ENCODE measurements at regions not wholly inside any gene's neighbourhood (a gene's known extent, or its start where the extent isn't known, plus 50 kb on each side); places are given as distances from the start of the nearest gene placed in this dataset.

DNA sequence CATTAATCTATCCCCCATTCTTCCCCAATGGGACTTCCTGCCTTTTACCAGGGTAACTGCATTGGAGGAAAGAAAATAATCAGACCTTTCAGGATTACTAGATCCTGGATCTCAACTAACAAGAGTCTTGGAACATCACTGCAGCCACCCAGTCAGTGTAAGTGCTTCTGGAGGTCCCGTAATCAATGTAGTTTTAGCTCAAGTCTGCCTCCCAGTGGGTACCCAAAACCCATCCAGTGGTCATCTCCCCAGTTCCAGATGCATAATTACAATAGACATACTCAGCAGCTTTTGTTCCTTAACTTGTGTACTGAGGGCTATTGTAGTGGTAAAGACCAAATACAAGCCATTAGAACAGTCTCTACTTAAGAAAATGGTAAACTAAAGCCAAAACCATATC is 319.1 kb downstream of the GPATCH2 start:
- DNase-seq (ENCODE audit: low read depth, low spot score) = no peak

DNA sequence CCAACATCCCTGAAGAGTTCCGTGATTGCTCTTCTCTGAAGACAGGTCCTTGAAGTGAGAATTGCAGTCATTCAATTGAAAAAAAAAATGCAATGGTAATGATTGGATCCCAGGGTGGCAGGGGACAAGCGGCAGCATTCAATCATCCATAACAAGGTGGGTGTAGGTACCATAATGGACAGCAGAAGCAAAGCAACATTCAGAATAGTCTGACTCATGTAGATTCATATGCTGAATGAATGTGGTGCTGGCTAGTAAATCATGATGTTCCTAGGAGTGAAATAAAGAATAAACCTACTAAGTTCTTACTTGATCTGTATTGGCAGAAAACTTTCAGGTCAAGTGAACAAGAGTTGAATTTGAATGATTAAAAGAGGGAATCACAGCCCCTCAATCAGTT is 319.6 kb downstream of the GPATCH2 start:
- no peak for DNase-seq (ENCODE audit: low read depth, low spot score)

DNA sequence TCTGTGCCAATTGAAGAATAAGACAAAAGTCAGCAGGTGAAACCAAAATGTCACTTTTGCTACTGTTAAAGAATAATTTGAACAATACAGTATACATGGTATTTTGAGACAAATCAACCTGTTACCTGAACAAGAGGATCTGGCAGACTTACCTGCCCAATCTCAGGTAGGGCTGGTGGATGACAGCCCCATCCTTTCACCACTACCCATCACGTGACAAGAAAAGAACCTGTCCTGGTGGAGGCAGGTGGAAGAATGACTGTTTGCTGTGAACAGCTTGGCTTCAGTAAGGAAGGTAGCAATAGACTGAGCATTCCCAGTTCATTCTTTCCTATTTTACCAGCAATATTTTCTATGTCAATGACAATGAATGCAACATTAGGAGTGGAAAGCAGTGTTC is 349.6 kb downstream of the GPATCH2 start:
- no peak for DNase-seq (ENCODE audit: low read depth, low spot score)

DNA sequence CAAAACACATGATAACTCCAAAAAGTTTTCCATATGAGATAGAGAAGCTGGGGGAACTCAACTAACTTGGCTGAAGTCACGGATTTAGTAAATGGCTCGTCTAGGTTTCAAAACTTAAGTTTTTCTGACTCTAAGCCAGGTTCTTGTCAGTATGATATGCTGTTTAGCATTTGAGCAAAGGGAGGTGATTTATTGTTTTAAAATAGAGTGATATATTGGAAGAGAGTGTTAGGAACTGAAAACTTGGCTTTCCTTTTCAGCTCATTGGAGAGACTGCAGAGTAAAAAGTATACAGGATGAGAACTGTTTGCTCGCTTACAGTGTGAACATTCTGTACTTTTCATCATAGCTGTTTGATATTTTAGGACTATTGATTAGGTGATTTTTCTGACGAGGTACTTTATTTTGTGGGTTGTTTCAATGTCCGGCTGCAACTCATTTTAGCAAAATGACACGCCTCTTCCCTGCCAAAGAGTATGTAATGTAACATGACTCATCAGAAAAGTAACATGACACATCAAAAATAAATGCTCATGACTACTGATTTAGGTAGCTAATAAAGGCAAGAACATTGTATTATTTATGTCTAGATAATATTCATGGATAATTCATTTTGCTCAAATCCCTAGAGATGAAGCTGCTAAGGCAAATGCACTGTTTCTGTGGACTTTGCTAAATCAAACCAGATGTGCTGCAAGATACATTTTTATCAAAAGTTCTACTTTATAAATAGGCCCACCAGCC is 355.1 kb downstream of the GPATCH2 start:
- DNase-seq (ENCODE audit: low read depth, low spot score) = peak; percentile 25

DNA sequence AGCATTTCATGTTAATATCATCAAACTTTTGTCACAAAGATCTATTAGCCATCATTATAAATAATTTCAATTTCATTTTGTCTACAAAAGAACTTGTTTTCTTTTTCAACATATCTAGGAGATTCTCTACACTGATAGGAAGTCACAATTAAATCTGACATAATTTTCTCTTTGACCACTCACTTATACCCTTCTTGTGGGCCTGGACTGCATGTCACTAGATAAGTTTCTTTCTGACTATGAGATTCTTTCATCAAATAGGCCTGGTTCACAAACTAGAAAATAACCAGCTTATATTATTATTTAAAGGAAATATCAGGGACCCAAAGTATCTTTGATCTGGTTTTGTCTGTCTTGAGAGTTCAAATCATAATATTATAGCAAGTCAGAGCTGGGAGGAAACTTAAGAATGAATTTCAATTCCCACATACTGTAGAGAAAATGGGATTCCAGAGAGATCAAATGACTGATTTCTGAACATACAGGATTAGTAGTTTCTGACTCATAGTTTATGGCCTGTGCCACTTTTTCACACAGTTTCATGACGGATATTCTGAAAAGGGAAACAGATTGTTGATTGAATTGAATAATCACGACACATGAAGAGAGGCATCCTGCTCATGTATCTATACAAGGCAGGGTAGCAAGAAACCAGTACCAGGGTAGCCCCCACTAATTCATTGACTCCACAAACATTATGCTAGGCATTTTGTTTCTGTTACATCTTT is 355.8 kb downstream of the GPATCH2 start:
- no peak for DNase-seq (ENCODE audit: low read depth, low spot score)

GRCh38 chr1:217274416-217274815 is 356.5 kb downstream of the GPATCH2 start:
- no peak for DNase-seq (ENCODE audit: low read depth, low spot score)

DNA sequence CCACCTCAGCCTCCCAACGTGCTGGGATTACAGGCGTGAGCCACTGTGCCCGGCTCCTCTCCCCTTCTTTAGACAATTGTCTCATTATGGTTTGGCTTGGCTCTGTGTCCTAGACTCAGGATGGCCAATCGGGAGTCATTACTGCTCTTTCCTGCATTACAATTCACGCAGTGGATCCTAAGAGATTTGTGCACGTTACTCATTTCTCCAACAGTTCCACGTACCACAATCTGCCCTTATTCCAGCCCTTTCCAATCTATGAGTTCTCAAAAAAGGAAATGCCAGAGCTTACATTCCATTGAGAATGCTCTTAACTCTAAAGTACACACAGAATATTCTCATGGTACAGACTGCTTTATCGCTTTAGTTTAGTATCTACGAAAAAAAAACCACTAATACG is 357.0 kb downstream of the GPATCH2 start:
- DNase-seq (ENCODE audit: low read depth, low spot score) = no peak

DNA sequence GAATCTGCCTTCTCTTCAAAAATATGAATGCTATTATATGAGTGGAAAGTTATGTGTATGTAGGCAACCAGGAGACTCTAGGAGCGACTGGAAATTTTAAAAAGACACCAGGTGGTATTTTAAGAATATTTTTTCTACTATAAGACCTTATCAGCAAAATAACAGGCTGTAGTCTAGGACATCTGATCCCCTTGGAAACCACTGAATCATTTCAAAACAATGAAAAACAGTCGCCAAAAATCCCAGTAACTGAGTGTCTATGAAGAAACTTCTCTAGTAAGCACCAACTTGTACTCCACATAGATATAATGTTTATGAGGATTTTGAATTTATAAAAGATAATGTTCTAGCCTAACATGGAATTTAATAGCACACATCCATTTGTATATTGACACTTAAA is 358.5 kb downstream of the GPATCH2 start:
- DNase-seq (ENCODE audit: low read depth, low spot score) = no peak

GRCh38 chr1:217270101-217270500 is 360.8 kb downstream of the GPATCH2 start:
- DNase-seq (ENCODE audit: low read depth, low spot score) = no peak

DNA sequence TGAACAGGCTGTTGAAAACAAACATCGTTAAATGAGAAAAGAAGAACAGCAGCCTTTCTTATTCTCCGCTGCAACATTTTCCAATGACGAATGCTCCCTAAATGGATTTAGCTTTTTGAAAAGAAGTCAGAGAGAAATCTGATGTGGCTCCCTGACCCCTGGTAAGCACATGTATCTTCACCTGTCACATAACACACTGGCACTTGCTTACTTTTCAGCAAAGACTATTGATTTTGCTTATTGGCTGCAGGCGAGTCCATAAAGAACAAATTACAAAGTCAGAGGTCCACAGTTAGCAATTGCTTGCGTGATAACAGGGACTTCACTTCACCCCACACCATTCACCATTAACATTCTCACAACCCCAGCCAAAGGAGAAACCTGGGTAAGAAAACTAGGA is 362.8 kb downstream of the GPATCH2 start:
- DNase-seq (ENCODE audit: low read depth, low spot score) = no peak

GRCh38 chr1:217261636-217262035 is 369.3 kb downstream of the GPATCH2 start:
- no peak for DNase-seq (ENCODE audit: low read depth, low spot score)

GRCh38 chr1:217260676-217261075 is 370.2 kb downstream of the GPATCH2 start:
- no peak for DNase-seq (ENCODE audit: low read depth, low spot score)

- no peak for DNase-seq (ENCODE audit: low read depth, low spot score)
Measured at GRCh38 chr1:217253985-217254384, 376.9 kb downstream of the GPATCH2 start.

DNA sequence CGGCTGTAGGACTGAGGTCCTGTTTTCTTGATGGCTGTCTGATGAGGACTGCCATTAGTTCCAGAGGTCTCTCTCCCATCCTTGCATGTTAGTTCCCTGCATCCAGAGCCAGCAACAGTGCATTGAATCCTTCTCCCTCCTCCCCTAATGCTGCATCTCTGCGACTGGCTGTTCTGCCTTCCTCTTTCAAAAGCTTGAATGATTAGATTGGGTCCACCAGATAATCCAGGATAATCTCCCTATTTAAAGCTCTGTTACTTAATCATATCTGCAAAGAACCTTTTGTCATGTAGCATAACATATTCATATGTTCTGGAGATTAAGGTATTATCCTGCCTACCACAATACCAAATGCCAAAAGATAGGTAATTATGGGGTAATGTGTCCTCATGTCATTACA is 377.5 kb downstream of the GPATCH2 start:
- no peak for DNase-seq (ENCODE audit: low read depth, low spot score)

GRCh38 chr1:217251121-217251520 is 379.8 kb downstream of the GPATCH2 start:
- DNase-seq (ENCODE audit: low read depth, low spot score) = no peak

DNA sequence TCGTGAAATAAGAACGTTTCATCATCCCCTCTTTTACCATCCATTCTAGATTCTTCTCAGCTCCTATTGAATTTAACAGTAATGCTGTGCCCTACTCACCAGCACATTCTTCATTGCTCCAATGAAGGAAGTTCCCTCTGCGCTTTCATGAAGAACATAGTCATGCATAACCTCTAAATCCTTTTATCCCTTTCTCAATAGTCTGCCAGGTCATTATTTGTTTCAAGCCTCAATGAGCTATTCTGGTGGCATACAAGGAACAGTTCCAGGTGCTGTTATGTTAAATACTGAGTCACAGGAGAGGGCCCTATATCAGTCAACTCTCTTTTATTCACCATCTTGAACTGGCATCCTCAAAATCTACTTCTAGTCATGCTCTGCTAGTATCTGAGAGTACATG is 381.0 kb downstream of the GPATCH2 start:
- DNase-seq (ENCODE audit: low read depth, low spot score) = no peak

DNA sequence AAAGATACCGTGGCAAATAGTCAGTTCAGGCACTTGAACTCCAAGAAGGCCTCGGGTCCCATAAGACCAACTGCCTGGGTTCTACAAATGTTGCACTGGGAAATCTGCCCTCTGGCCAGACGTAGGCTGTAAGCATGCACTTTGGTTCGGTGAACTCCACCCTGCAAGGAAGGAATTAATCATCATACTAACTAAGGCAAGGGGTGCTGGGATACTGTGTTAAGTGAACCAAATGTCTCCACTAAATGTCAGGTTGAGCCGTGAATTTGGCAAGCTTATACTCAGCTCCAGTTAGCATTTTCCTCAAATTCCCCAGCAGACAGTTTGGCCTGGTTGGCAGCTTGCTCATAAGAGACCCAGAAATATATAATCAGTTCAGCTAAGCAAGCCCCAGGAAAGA is 385.9 kb downstream of the GPATCH2 start:
- no peak for DNase-seq (ENCODE audit: low read depth, low spot score)

GRCh38 chr1:217240656-217241055 is 390.2 kb downstream of the GPATCH2 start:
- no peak for DNase-seq (ENCODE audit: low read depth, low spot score)

- no peak for DNase-seq (ENCODE audit: low read depth, low spot score)
Measured at GRCh38 chr1:217238945-217239344, 391.9 kb downstream of the GPATCH2 start.

DNA sequence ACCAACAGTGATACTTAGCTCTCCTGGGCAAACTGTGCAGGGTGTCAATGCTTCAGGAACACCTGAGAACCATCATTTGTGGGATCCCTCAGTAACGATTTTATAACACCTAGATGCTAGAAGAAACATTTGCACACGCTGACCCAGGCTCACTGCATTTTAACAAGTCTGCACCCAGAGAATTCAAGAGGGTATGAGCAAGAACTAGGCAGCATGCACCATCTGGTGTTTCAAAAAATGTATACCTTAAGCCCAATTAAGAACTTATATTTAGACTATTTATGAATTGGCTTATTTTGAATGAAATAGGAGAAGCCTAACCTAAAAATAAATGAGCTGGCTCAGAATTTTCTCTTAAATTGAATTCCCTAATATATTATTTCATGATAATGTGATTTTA is 400.5 kb downstream of the GPATCH2 start:
- no peak for DNase-seq (ENCODE audit: low read depth, low spot score)

DNA sequence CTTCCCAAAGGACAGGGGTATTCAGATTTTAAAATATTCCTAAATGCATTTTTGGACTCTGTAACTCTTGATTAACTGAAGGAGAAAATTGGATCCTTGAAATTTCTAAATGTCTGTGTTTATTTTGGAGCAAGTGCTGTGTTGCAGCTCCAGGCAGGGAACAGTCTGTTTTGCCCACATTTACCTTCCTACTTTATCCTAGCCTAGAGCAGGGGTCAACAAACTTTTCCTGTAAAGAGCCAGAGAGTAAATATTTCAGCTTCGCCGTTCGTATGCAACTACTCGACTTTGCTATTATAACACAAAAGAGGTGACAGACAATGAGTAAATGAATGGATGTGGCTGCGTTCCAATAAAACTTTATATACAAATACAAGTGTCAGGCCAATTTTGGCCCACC is 402.2 kb downstream of the GPATCH2 start:
- DNase-seq (ENCODE audit: low read depth, low spot score) = no peak

DNA sequence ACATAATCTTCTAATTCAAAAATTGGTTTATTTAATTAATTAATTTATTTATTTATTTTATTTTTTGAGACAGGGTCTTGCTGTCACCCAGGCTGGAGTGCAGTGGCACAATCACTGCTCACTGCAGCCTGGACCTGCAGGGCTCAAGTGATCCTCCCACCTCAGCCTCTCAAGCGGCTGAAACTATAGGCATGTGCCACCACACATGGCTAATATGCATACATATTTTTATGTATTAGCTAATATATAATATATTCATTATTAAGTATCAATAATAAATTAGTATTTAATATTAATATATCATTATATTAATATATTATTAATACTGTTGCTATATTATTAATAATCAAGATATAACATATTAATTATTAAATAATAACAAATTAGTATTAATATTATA is 406.7 kb downstream of the GPATCH2 start:
- DNase-seq (ENCODE audit: low read depth, low spot score) = no peak

GRCh38 chr1:217214551-217214950 is 416.3 kb downstream of the GPATCH2 start:
- no peak for DNase-seq (ENCODE audit: low read depth, low spot score)
